ENCODE measurements at regions not wholly inside any gene's neighbourhood (a gene's known extent, or its start where the extent isn't known, plus 50 kb on each side); places are given as distances from the start of the nearest gene placed in this dataset.

DNA sequence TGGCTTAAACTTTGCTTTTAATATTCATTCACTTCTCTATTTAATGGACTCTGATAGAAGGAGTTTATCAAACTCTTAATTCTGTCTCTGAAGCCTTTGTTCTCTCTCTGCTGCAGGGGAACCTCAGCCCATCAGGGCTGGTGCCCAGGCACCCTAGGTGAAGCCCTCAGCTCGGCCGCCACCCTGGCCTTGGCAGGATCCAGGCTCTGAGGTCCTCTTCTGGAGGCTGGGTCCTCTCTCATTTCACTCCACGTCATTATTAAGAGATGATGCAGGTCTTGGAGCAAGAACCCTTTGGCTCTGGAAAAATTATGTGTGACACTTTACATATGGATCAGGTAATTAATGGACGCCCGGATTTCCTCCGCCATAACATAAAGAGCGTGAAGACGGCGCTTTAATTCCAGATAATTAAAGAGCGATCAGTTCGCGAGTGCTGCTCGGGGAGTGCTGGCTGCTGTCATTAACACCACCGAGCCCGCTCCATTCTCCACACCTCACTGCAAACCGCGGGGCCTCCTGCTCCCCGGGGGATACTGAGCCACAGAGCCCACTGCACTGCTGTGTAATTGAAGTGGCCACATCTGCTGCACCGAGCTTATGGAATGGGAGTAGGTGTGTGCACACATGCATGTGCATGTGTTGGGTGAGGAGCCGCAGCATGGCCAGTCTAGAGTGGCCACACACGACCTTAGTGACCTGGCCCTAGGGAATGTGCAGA lies 259.4 kb upstream of the TNRC6C start:
- ATAC-seq (replicated peaks; ENCODE audit: extremely low read depth, poor library complexity, severe bottlenecking) (no peak), DNase-seq (ENCODE audit: low spot score in 2 of 2) (no peak)
- Mint-ChIP-seq H3K27me3 (peaks cover 66% of the 10 kb centered on the region), H3K27ac (ENCODE audit: low read depth) (no peak overlapping the region), H3K4me3 (no peak overlapping the region), H3K9me3 (peaks cover 16% of the 10 kb centered on the region), H3K4me1 (peaks cover 6% of the 10 kb centered on the region), H3K36me3 (ENCODE audit: insufficient read depth) (no peaks in the 10 kb centered on the region)

GRCh38 chr17:77700165-77700881 lies 258.2 kb upstream of the TNRC6C start:
- H3K4me3 Mint-ChIP-seq, result no peak overlapping the region
- peaks cover 54% of the 10 kb centered on the region for H3K27me3 Mint-ChIP-seq
- no peaks in the 10 kb centered on the region for H3K36me3 Mint-ChIP-seq (ENCODE audit: insufficient read depth)
- DNase-seq (ENCODE audit: low spot score in 2 of 2) (no peak), ATAC-seq (replicated peaks; ENCODE audit: extremely low read depth, poor library complexity, severe bottlenecking) (no peak)
- peaks cover 24% of the 10 kb centered on the region for H3K9me3 Mint-ChIP-seq
- H3K27ac Mint-ChIP-seq (ENCODE audit: low read depth), result no peak overlapping the region
- H3K4me1 Mint-ChIP-seq, result peaks cover 6% of the 10 kb centered on the region

- ATAC-seq (replicated peaks; ENCODE audit: extremely low read depth, poor library complexity, severe bottlenecking), result no peak
Measured at GRCh38 chr17:77701996-77702395, 256.5 kb upstream of the TNRC6C start.

DNA sequence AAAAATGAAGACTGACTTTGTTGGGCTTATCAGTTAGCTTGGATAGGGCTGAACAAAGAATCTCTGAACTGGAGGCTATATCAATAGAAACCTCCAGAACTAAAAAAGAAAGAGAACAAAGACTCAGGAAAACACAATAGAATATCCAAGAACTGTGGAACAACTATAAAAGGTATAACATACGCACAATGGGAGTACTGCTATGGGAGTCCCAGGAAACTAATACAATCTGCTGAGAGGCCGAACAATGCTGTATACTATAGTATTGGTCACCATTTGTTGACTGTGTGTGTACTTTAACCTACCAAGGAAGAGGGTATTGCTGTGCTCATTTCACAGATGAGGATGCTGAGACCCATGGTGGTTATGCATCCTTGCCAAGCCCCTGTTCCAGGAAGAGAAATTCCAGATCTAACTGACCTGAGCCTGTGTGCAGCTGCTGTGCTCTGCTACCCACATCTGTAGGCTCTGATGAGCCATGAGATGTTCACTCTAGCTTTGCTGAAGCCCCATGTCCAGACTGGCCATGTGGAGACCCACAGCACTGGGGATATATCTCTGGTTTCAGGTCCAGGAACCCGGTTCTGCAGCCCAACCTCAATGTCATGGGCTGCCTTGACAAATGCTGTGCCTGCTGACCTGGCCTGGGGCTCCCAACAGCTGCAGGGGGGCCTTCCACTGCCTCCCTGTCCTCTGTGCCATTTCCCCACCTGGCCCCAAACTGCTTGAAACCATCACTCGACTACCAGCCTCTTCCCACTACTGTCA lies 254.3 kb upstream of the TNRC6C start:
- peaks cover 24% of the 10 kb centered on the region for H3K9me3 Mint-ChIP-seq
- ATAC-seq (replicated peaks; ENCODE audit: extremely low read depth, poor library complexity, severe bottlenecking), result no peak
- no peak overlapping the region for H3K27ac Mint-ChIP-seq (ENCODE audit: low read depth)
- H3K4me1 Mint-ChIP-seq, result no peaks in the 10 kb centered on the region
- H3K36me3 Mint-ChIP-seq (ENCODE audit: insufficient read depth), result no peaks in the 10 kb centered on the region
- H3K27me3 Mint-ChIP-seq, result peaks cover 35% of the 10 kb centered on the region
- H3K4me3 Mint-ChIP-seq, result no peak overlapping the region
- DNase-seq (ENCODE audit: low spot score in 2 of 2), result no peak

More at GRCh38 chr17:77701996-77702395, 256.5 kb upstream of the TNRC6C start:
- DNase-seq (ENCODE audit: low spot score in 2 of 2), result no peak
- peaks cover 48% of the 10 kb centered on the region for H3K27me3 Mint-ChIP-seq
- H3K4me3 Mint-ChIP-seq, result no peak overlapping the region
- no peaks in the 10 kb centered on the region for H3K4me1 Mint-ChIP-seq
- peaks cover 24% of the 10 kb centered on the region for H3K9me3 Mint-ChIP-seq
- no peaks in the 10 kb centered on the region for H3K36me3 Mint-ChIP-seq (ENCODE audit: insufficient read depth)
- H3K27ac Mint-ChIP-seq (ENCODE audit: low read depth), result no peak overlapping the region

DNA sequence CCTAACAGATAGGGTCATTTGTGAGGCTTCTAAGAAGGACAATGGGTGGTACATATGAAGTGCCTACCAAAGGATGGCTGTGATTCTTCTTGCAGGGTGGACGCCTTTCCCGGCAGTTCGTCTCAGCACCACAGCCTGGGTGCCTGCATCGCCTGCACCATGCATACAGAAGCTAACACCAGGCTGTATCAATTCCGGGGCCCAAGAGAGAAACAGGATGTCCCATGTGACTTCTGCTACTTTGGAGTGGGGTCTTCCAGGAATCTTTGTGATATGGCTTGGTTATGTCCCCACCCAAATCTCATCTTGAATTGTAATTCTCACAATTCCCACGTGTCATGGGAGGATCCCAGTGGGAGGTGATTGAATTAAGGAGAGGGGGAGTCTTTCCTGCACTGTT lies 251.6 kb upstream of the TNRC6C start:
- no peak for ATAC-seq (replicated peaks; ENCODE audit: extremely low read depth, poor library complexity, severe bottlenecking)
- peaks cover 20% of the 10 kb centered on the region for H3K9me3 Mint-ChIP-seq
- peaks cover 21% of the 10 kb centered on the region for H3K27me3 Mint-ChIP-seq
- no peaks in the 10 kb centered on the region for H3K4me1 Mint-ChIP-seq
- H3K27ac Mint-ChIP-seq (ENCODE audit: low read depth), result no peak overlapping the region
- H3K36me3 Mint-ChIP-seq (ENCODE audit: insufficient read depth), result no peaks in the 10 kb centered on the region
- no peak overlapping the region for H3K4me3 Mint-ChIP-seq
- no peak for DNase-seq (ENCODE audit: low spot score in 2 of 2)

DNA sequence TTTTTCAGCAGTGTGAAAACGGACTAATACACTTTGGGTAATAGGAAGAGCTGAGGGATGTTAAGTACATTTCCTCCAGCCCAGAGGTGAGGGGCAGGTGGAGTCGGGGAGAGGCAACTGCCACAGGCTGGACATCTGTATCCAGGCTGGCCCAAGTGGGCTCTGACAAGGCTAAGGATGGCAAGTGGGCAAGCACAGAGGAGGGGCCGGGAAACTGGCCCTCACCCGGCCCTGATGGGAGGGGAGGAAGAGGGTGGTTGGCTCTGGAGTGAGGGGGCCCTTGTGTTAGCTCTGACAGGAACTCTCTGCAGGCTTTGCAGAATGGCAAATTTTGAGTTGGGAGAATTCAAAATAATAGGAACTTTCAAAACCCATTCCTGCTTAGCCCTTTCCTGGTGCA lies 251.0 kb upstream of the TNRC6C start:
- Mint-ChIP-seq H3K36me3 (ENCODE audit: insufficient read depth) (no peaks in the 10 kb centered on the region), H3K4me1 (no peaks in the 10 kb centered on the region), H3K9me3 (peaks cover 14% of the 10 kb centered on the region), H3K27ac (ENCODE audit: low read depth) (no peak overlapping the region), H3K27me3 (peaks cover 21% of the 10 kb centered on the region), H3K4me3 (no peak overlapping the region)
- ATAC-seq (replicated peaks; ENCODE audit: extremely low read depth, poor library complexity, severe bottlenecking) (no peak), DNase-seq (ENCODE audit: low spot score in 2 of 2) (no peak)

GRCh38 chr17:77708049-77708448 lies 250.5 kb upstream of the TNRC6C start:
- H3K27ac Mint-ChIP-seq (ENCODE audit: low read depth), result no peak overlapping the region
- ATAC-seq (replicated peaks; ENCODE audit: extremely low read depth, poor library complexity, severe bottlenecking) (no peak), DNase-seq (ENCODE audit: low spot score in 2 of 2) (no peak)
- no peak overlapping the region for H3K4me3 Mint-ChIP-seq
- peaks cover 21% of the 10 kb centered on the region for H3K27me3 Mint-ChIP-seq
- H3K36me3 Mint-ChIP-seq (ENCODE audit: insufficient read depth), result no peaks in the 10 kb centered on the region
- H3K9me3 Mint-ChIP-seq, result peaks cover 12% of the 10 kb centered on the region
- no peaks in the 10 kb centered on the region for H3K4me1 Mint-ChIP-seq

GRCh38 chr17:77708936-77709335 lies 249.6 kb upstream of the TNRC6C start:
- H3K27ac Mint-ChIP-seq (ENCODE audit: low read depth), result no peak overlapping the region
- H3K27me3 Mint-ChIP-seq, result peaks cover 21% of the 10 kb centered on the region
- H3K36me3 Mint-ChIP-seq (ENCODE audit: insufficient read depth), result no peaks in the 10 kb centered on the region
- no peak for DNase-seq (ENCODE audit: low spot score in 2 of 2)
- H3K4me3 Mint-ChIP-seq, result no peak overlapping the region
- H3K9me3 Mint-ChIP-seq, result peaks cover 8% of the 10 kb centered on the region
- no peaks in the 10 kb centered on the region for H3K4me1 Mint-ChIP-seq
- no peak for ATAC-seq (replicated peaks; ENCODE audit: extremely low read depth, poor library complexity, severe bottlenecking)

DNA sequence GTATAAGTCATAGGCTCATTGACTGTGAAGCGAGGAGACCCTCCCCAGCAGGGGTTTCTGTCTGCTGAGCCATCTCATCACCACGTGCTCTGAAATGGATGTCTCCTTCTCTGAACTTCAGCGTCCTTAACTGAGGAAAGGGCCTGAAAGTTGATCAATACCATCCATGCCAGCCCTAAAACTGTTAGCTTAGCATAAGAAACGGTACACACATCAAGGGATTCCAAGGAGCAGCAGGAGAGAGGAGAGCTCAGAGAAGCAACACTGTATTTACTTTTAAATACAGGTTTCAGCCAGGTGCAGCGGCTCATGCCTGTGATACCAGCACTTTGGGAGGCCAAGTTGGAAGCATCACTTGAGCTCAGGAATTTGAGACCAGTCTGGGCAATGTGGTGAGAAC lies 248.9 kb upstream of the TNRC6C start:
- DNase-seq (ENCODE audit: low spot score in 2 of 2) (no peak), ATAC-seq (replicated peaks; ENCODE audit: extremely low read depth, poor library complexity, severe bottlenecking) (no peak)
- Mint-ChIP-seq H3K27me3 (peaks cover 21% of the 10 kb centered on the region), H3K27ac (ENCODE audit: low read depth) (no peak overlapping the region), H3K4me1 (no peaks in the 10 kb centered on the region), H3K4me3 (no peak overlapping the region), H3K9me3 (peaks cover 8% of the 10 kb centered on the region), H3K36me3 (ENCODE audit: insufficient read depth) (no peaks in the 10 kb centered on the region)

GRCh38 chr17:77712578-77712977 lies 245.9 kb upstream of the TNRC6C start:
- DNase-seq (ENCODE audit: low spot score in 2 of 2), result no peak
- H3K9me3 Mint-ChIP-seq, result no peaks in the 10 kb centered on the region
- no peaks in the 10 kb centered on the region for H3K4me1 Mint-ChIP-seq
- ATAC-seq (replicated peaks; ENCODE audit: extremely low read depth, poor library complexity, severe bottlenecking), result no peak
- H3K36me3 Mint-ChIP-seq (ENCODE audit: insufficient read depth), result no peaks in the 10 kb centered on the region
- no peak overlapping the region for H3K27ac Mint-ChIP-seq (ENCODE audit: low read depth)
- H3K4me3 Mint-ChIP-seq, result no peak overlapping the region
- peaks cover 23% of the 10 kb centered on the region for H3K27me3 Mint-ChIP-seq

GRCh38 chr17:77716289-77716926 lies 242.1 kb upstream of the TNRC6C start:
- no peak for DNase-seq (ENCODE audit: low spot score in 2 of 2)
- Mint-ChIP-seq H3K27ac (ENCODE audit: low read depth) (no peak overlapping the region), H3K36me3 (ENCODE audit: insufficient read depth) (no peaks in the 10 kb centered on the region), H3K9me3 (no peaks in the 10 kb centered on the region), H3K4me1 (no peaks in the 10 kb centered on the region), H3K4me3 (no peak overlapping the region), H3K27me3 (peaks cover 19% of the 10 kb centered on the region)
- ATAC-seq (replicated peaks; ENCODE audit: extremely low read depth, poor library complexity, severe bottlenecking), result no peak

DNA sequence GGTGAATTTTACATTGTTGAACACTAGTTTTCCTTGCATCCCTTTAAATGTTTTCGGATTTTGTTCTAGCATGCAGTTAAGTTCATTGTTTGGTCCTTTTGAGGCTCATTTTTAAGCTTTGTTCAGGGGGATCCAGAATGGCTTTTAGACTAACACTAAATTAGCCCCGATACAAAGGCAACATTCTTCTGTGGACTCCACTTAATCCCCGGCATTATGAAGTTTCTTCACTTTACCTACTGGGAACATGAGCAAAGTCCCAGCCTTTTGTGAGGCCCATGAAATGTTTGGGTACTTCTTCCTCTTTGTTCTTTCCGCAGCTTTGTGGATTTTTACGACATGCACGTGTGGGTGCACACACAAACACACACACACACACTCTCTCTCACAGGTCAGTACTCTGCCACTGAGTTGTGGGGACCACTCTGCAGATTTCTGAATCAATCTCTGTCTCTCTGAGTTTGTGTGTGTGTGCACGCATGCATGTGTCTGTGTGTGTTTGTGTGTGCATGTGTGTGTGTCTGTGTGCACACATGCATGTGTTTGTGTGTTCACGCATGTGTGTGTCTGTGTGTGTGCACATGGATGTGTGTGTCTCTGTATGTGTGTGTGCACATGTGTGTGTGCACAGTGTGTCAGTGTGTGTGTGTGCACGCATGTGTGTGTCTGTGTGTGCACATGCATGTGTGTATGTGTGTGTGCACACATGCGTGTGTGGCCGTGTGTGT lies 240.4 kb upstream of the TNRC6C start:
- ATAC-seq (replicated peaks; ENCODE audit: extremely low read depth, poor library complexity, severe bottlenecking), result no peak
- Mint-ChIP-seq H3K36me3 (ENCODE audit: insufficient read depth) (no peaks in the 10 kb centered on the region), H3K27ac (ENCODE audit: low read depth) (no peak overlapping the region), H3K9me3 (no peaks in the 10 kb centered on the region), H3K4me1 (no peaks in the 10 kb centered on the region), H3K27me3 (peaks cover 19% of the 10 kb centered on the region), H3K4me3 (no peak overlapping the region)
- no peak for DNase-seq (ENCODE audit: low spot score in 2 of 2)
